Left kidney (tissue), 1 donor: ENCODE measurements at regions not wholly inside any gene's neighbourhood (a gene's known extent, or its start where the extent isn't known, plus 50 kb on each side); places are given as distances from the start of the nearest gene placed in this dataset.
A peak's percentile ranks its signal among the peaks of the same experiment; 100 is the strongest.

ENCODE experiments used
- DNase-seq: peaks from one replicate; pipeline ENCODE4 v3.0.0-alpha.2; 2013

- DNase-seq: no peak
Measured at GRCh38 chr3:55178336-55178735, 250.5 kb upstream of the LRTM1 start.

GRCh38 chr3:55177749-55178148 lies 249.9 kb upstream of the LRTM1 start:
- DNase-seq: no peak

GRCh38 chr3:55175423-55175822 lies 247.6 kb upstream of the LRTM1 start:
- no peak for DNase-seq

GRCh38 chr3:55174747-55175146 lies 246.9 kb upstream of the LRTM1 start:
- no peak for DNase-seq

- no peak for DNase-seq
Measured at GRCh38 chr3:55173504-55173903, 245.6 kb upstream of the LRTM1 start.

GRCh38 chr3:55172913-55173312 lies 245.1 kb upstream of the LRTM1 start:
- DNase-seq: no peak

GRCh38 chr3:55170444-55170843 lies 242.6 kb upstream of the LRTM1 start:
- DNase-seq: no peak

- no peak for DNase-seq
Measured at GRCh38 chr3:55169608-55170072, 241.8 kb upstream of the LRTM1 start.

- no peak for DNase-seq
Measured at GRCh38 chr3:55169161-55169560, 241.3 kb upstream of the LRTM1 start.

GRCh38 chr3:55167586-55168317 lies 239.9 kb upstream of the LRTM1 start:
- DNase-seq: no peak

- DNase-seq: no peak
Measured at GRCh38 chr3:55166576-55167555, 239.0 kb upstream of the LRTM1 start.

- DNase-seq: no peak
Measured at GRCh38 chr3:55165704-55166405, 238.0 kb upstream of the LRTM1 start.

GRCh38 chr3:55165278-55165677 lies 237.4 kb upstream of the LRTM1 start:
- DNase-seq: no peak

- DNase-seq: no peak
Measured at GRCh38 chr3:55164876-55165275, 237.0 kb upstream of the LRTM1 start.

GRCh38 chr3:55164191-55164590 lies 236.3 kb upstream of the LRTM1 start:
- DNase-seq: no peak

GRCh38 chr3:55163421-55163820 lies 235.6 kb upstream of the LRTM1 start:
- DNase-seq: no peak

GRCh38 chr3:55162031-55162795 lies 234.4 kb upstream of the LRTM1 start:
- DNase-seq: no peak

- DNase-seq: no peak
Measured at GRCh38 chr3:55161231-55161630, 233.4 kb upstream of the LRTM1 start.

GRCh38 chr3:55160241-55160983 lies 232.6 kb upstream of the LRTM1 start:
- peak; percentile 50 for DNase-seq

GRCh38 chr3:55159711-55160110 lies 231.9 kb upstream of the LRTM1 start:
- no peak for DNase-seq

GRCh38 chr3:55159016-55159415 lies 231.2 kb upstream of the LRTM1 start:
- no peak for DNase-seq
